Common myeloid progenitor, CD34-positive (primary cell): ENCODE measurements at regions not wholly inside any gene's neighbourhood (a gene's known extent, or its start where the extent isn't known, plus 50 kb on each side); places are given as distances from the start of the nearest gene placed in this dataset.

Source experiments
- CTCF ChIA-PET: fragments of 350-600 bp; sonication (Branson Sonifier 250); formaldehyde crosslinking; loops from one replicate; lab custom pipeline; 2021; ENCODE audit warnings: antibody characterized with exemption; lab: Charles Lee
- POLR2A ChIA-PET: fragments of 350-600 bp; sonication (Branson Sonifier 250); formaldehyde crosslinking; loops from one replicate; lab custom pipeline; 2021; ENCODE audit warnings: antibody characterized with exemption; lab: Charles Lee
- DNase-seq, 3 donors: peaks; one replicate each; pipeline versions ENCODE4 v3.0.0 to v3.0.0-alpha.2; 2013
- H3K27ac ChIP-seq, 2 experiments: 1 replicate in 1 of 2; 2 replicates in 1 of 2; pipeline ENCODE4 v1.7.0; 2013; ENCODE audit warnings: inconsistent platforms in 2 of 2, low read length in 2 of 2, mild to moderate bottlenecking in 2 of 2, low read depth in 1 of 2, moderate library complexity in 1 of 2; ENCODE audit not compliant: severe bottlenecking in 2 of 2, insufficient read depth in 1 of 2, poor library complexity in 1 of 2
- H3K27me3 ChIP-seq, 5 experiments: replicated peaks in 2 of 5; 1 replicate in 3 of 5; 2 replicates in 2 of 5; pipeline versions ENCODE4 v1.6.1 to v1.7.0; 2013; ENCODE audit warnings: low read length in 4 of 5, mild to moderate bottlenecking in 2 of 5, moderate library complexity in 2 of 5, inconsistent platforms in 1 of 5; ENCODE audit not compliant: insufficient read depth in 5 of 5, control insufficient read depth in 4 of 5
- H3K36me3 ChIP-seq, 4 experiments: 1 replicate in 2 of 4; 2 replicates in 2 of 4; pipeline versions ENCODE4 v1.6.1 to v1.7.0; 2013; ENCODE audit warnings: low read length in 3 of 4, control low read depth in 1 of 4, mild to moderate bottlenecking in 1 of 4; ENCODE audit not compliant: control insufficient read depth in 4 of 4, insufficient read depth in 4 of 4
- H3K4me1 ChIP-seq, 4 experiments: 1 replicate in 3 of 4; 2 replicates in 1 of 4; pipeline versions ENCODE4 v1.6.1 to v1.7.1; 2013; ENCODE audit warnings: low read length in 3 of 4, mild to moderate bottlenecking in 3 of 4, control low read depth in 1 of 4, inconsistent platforms in 1 of 4, moderate library complexity in 1 of 4; ENCODE audit not compliant: control insufficient read depth in 4 of 4, insufficient read depth in 4 of 4; ENCODE audit errors: control extremely low read depth in 1 of 4
- H3K4me3 ChIP-seq, 7 experiments: 1 replicate in 4 of 7; 2 replicates in 3 of 7; pipeline versions ENCODE4 v1.5.1 to v1.7.0; 2013; ENCODE audit warnings: mild to moderate bottlenecking in 7 of 7, low read length in 6 of 7, moderate library complexity in 6 of 7, inconsistent platforms in 2 of 7, low read depth in 2 of 7, control low read depth in 1 of 7; ENCODE audit not compliant: insufficient read depth in 4 of 7, control insufficient read depth in 1 of 7; ENCODE audit errors: extremely low read depth in 1 of 7
- H3K9me3 ChIP-seq, 5 experiments: 1 replicate in 4 of 5; 2 replicates in 1 of 5; pipeline versions ENCODE4 v1.6.1 to v1.7.1; 2013; ENCODE audit warnings: low read length in 4 of 5, mild to moderate bottlenecking in 2 of 5, inconsistent platforms in 1 of 5, low read depth in 1 of 5, moderate library complexity in 1 of 5; ENCODE audit not compliant: control insufficient read depth in 4 of 5, insufficient read depth in 2 of 5; ENCODE audit errors: control extremely low read depth in 1 of 5
- WGBS: methylation state at CpG from one replicate; pipeline ENCODE4 v1.1.5; 2013; ENCODE audit not compliant: insufficient coverage; 5-methylcytosine and 5-hydroxymethylcytosine counted together

DNA sequence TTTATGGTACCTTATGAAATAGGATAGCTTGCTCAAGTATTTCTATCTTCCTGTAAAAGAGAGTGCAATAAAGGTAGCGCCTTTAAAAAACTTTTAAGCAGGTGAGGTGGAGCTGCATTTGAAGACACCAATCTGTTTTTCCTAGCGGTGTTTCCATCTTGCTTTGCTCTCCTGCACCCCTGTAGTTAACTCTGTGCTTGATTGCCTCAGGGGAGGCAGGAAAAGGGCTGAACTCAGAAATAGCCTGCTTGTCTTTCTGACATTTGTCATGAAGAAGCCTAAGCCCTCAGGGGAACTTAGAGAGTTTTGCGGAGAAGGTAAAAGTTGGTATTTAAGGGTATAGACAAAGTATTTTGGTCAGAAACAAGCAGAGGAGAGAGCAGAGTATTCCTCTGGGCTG, 63.0 kb upstream of the TPRG1 start:
- WGBS = 95% methylated on average over 3 of the region's 3 CpGs
- no peak for DNase-seq
- CTCF ChIA-PET = interaction anchor here (0.6 kb wide), 1 partner anchor 55 kb away, joined by 3 read pairs; no protein-coding TSS in a partner anchor

DNA sequence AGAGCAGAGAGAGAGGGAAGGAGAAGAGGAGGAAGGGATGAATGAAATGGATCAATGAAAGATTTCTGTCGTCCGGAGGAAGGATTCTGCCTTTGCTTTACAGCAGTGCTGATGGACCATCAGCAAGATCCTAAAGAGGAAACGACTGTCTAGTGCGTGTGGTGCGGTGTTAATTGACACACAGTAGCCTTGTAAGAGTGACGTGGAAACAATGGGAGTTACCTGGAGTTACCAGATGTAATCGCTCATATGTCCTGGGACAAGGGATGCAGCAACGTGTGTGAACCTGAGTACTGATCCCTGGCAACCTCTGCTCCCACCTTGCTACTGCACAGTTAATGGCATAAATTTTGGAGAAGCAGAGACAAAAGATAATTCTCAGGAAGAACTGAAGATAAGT, 62.6 kb upstream of the TPRG1 start:
- ChIA-PET CTCF (no interaction called here), POLR2A (no interaction called here)
- H3K36me3 ChIP-seq = no peaks in the 10 kb centered on the region
- peaks cover 0 to 2% (median 0%) of the 10 kb centered on the region in 5 experiments for H3K9me3 ChIP-seq
- peaks cover 0 to 7% (median 2%) of the 10 kb centered on the region in 5 experiments for H3K27me3 ChIP-seq
- no peak overlapping the region for H3K27ac ChIP-seq
- 88% methylated on average over 8 of the region's 8 CpGs for WGBS
- no peak for DNase-seq
- no peak overlapping the region for H3K4me3 ChIP-seq
- no peaks in the 10 kb centered on the region for H3K4me1 ChIP-seq

More for the DNA sequence above, 63.0 kb upstream of the TPRG1 start:
- Histone ChIP-seq H3K4me1 (no peaks in the 10 kb centered on the region), H3K27ac (no peak overlapping the region), H3K9me3 (peaks cover 0 to 2% (median 0%) of the 10 kb centered on the region in 5 experiments), H3K27me3 (peaks cover 0 to 7% (median 2%) of the 10 kb centered on the region in 5 experiments), H3K4me3 (no peak overlapping the region), H3K36me3 (no peaks in the 10 kb centered on the region)
- POLR2A ChIA-PET = no interaction called here

GRCh38 chr3:189117087-189117486, 54.7 kb upstream of the TPRG1 start:
- Histone ChIP-seq H3K27me3 (no peaks in the 10 kb centered on the region), H3K4me1 (peaks cover 0 to 3% (median 0%) of the 10 kb centered on the region in 4 experiments), H3K27ac (no peak overlapping the region), H3K9me3 (peaks cover 0 to 13% (median 3%) of the 10 kb centered on the region in 5 experiments), H3K36me3 (no peaks in the 10 kb centered on the region), H3K4me3 (no peak overlapping the region)
- ChIA-PET POLR2A (no interaction called here), CTCF (no interaction called here)
- DNase-seq = no peak
- no CpG with 5 or more reads among the region's 1 CpG for WGBS

DNA sequence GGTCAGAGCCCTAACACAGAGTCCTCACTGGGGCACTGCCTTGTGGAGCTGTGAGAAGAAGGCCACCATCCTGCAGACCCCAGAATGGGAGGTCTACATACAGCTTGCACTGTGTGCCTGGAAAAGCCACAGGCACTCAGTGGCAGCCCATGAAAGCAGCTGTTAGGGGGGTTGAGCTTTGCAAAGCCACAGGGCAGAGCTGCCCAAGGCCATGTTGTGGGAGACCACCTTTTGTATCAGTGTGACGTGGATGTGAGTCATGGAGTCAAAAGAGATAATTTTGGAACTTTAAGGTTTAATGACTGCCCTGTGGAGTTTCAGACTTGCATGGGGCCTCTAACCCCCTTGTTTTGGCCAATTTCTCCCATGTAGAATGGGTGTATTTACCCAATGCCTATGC, 52.9 kb upstream of the TPRG1 start:
- no peaks in the 10 kb centered on the region for H3K36me3 ChIP-seq
- H3K27me3 ChIP-seq = no peaks in the 10 kb centered on the region
- peaks cover 0 to 13% (median 3%) of the 10 kb centered on the region in 5 experiments for H3K9me3 ChIP-seq
- 100% methylated on average over 1 of the region's 1 CpG for WGBS
- H3K27ac ChIP-seq = no peak overlapping the region
- ChIA-PET CTCF (no interaction called here), POLR2A (no interaction called here)
- H3K4me1 ChIP-seq = peaks cover 0 to 3% (median 0%) of the 10 kb centered on the region in 4 experiments
- no peak for DNase-seq
- H3K4me3 ChIP-seq = no peak overlapping the region

- no peak overlapping the region for H3K4me3 ChIP-seq
- POLR2A ChIA-PET = interaction anchor here (0.6 kb wide), 1 partner anchor 404 kb away, joined by 4 read pairs; no protein-coding TSS in a partner anchor
- CTCF ChIA-PET = no interaction called here
- peaks cover 0 to 13% (median 3%) of the 10 kb centered on the region in 5 experiments for H3K9me3 ChIP-seq
- H3K27me3 ChIP-seq = no peaks in the 10 kb centered on the region
- no peak overlapping the region for H3K27ac ChIP-seq
- DNase-seq = no peak
- H3K36me3 ChIP-seq = no peaks in the 10 kb centered on the region
- peaks cover 0 to 3% (median 0%) of the 10 kb centered on the region in 4 experiments for H3K4me1 ChIP-seq
- WGBS = 94% methylated on average over 2 of the region's 3 CpGs
Measured at GRCh38 chr3:189119950-189120349, 51.8 kb upstream of the TPRG1 start.

DNA sequence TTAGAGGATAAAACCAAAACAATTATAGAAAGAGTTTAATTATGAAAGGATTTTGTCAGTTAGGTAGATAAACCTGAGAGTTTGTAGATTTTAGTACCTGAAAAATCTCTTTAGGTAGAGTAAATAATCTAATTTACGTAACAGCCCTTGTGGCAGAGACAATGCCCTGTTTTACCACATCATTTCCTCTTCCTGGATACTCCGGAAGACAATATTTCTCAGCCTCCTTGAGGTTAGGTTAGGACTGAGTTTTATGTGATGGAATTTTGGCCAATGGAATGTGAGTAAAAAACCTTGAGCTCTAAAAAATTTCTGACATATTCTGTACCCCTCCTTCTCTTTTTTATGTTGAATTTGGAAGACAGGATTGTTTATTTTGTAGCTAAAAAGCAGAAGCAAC, 50.7 kb upstream of the TPRG1 start:
- peaks cover 0 to 13% (median 3%) of the 10 kb centered on the region in 5 experiments for H3K9me3 ChIP-seq
- H3K4me3 ChIP-seq = no peak overlapping the region
- peak in 2 of 3 donors; percentile 22 to 32 for DNase-seq
- WGBS = no CpG with 5 or more reads among the region's 2 CpGs
- H3K27me3 ChIP-seq = no peaks in the 10 kb centered on the region
- ChIA-PET POLR2A (no interaction called here), CTCF (no interaction called here)
- no peak overlapping the region for H3K27ac ChIP-seq
- peaks cover 0 to 3% (median 0%) of the 10 kb centered on the region in 4 experiments for H3K4me1 ChIP-seq
- H3K36me3 ChIP-seq = no peaks in the 10 kb centered on the region
